Esophagus muscularis mucosa (tissue), 4 donors: ENCODE measurements at regions not wholly inside any gene's neighbourhood (a gene's known extent, or its start where the extent isn't known, plus 50 kb on each side); places are given as distances from the start of the nearest gene placed in this dataset.

Experiments used
- EP300 ChIP-seq: sonication (generic); formaldehyde crosslinking; IDR thresholded peaks from one replicate; pipeline ENCODE4 v1.6.1; 2017; ENCODE audit warnings: antibody characterized with exemption
- POLR2A ChIP-seq: fragments of 450-650 bp; IDR thresholded peaks from one replicate; pipeline ENCODE4 v1.6.1; 2017; ENCODE audit warnings: antibody characterized with exemption, moderate library complexity, mild to moderate bottlenecking, low read depth
- POLR2AphosphoS5 ChIP-seq, 2 donors: sonication (generic); formaldehyde crosslinking; IDR thresholded peaks; one replicate each; pipeline ENCODE4 v1.6.1; 2017; ENCODE audit warnings: antibody characterized with exemption in 2 of 2
- TF ChIP-seq, protein P1 (sequence below), 3 experiments: fragments of 200-600 bp in 2 of 3; fragments of 450-650 bp in 1 of 3; sonication (generic) in 2 of 3; IDR thresholded peaks; one replicate each; pipeline ENCODE4 v1.5.1; 2017 to 2019; ENCODE audit warnings: antibody characterized with exemption in 3 of 3, mild to moderate bottlenecking in 2 of 3, moderate library complexity in 1 of 3

DNA sequence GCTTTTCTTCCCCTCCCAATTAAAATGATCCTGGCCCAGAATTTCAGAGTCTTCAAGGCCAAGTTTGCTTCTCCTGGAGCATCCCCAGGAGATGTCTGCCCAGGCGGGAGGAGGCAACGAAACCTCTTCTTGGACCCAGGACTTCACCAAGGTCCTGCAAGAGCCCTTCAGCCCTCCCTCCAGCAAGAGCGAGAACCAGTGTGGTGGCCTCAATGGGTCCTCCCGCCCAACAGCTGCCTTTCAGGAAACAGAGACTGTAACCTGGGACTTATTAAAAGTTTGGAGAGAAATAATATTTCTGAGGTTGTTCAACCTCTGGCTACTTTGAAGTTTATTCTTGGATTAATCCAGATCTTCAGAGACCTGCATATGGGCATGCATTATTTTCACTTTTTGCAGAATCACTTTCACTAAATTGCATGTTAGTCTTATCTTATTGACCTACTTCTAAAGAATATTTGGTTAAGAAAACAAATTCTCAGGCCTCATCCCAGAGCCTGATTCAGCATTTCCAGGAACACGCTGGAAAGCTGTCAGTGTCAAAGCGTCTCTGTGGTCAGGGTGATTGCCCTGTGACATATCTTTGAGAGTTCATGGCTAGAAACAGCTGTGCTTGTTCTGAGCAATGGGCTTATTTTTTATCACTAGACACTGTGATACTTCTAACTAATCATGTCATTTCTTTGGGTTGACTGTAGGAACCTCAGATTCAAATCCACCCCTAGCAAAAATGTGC lies 66.0 kb upstream of the CLDN14 start:
- TF ChIP-seq, protein P1, sequence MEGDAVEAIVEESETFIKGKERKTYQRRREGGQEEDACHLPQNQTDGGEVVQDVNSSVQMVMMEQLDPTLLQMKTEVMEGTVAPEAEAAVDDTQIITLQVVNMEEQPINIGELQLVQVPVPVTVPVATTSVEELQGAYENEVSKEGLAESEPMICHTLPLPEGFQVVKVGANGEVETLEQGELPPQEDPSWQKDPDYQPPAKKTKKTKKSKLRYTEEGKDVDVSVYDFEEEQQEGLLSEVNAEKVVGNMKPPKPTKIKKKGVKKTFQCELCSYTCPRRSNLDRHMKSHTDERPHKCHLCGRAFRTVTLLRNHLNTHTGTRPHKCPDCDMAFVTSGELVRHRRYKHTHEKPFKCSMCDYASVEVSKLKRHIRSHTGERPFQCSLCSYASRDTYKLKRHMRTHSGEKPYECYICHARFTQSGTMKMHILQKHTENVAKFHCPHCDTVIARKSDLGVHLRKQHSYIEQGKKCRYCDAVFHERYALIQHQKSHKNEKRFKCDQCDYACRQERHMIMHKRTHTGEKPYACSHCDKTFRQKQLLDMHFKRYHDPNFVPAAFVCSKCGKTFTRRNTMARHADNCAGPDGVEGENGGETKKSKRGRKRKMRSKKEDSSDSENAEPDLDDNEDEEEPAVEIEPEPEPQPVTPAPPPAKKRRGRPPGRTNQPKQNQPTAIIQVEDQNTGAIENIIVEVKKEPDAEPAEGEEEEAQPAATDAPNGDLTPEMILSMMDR (IDR thresholded peaks at IDR 0.05), result no peak
- no peak for TF ChIP-seq EP300
- no peak for TF ChIP-seq POLR2A
- no peak for TF ChIP-seq POLR2AphosphoS5 (IDR thresholded peaks at IDR 0.05)
